Fibroblast of upper back skin (primary cell): ENCODE measurements at regions not wholly inside any gene's neighbourhood (a gene's known extent, or its start where the extent isn't known, plus 50 kb on each side); places are given as distances from the start of the nearest gene placed in this dataset.
A peak's percentile ranks its signal among the peaks of the same experiment; 100 is the strongest.

Source experiments
- DNase-seq: peaks from one replicate; pipeline ENCODE4 v3.0.0-alpha.2; 2013

DNA sequence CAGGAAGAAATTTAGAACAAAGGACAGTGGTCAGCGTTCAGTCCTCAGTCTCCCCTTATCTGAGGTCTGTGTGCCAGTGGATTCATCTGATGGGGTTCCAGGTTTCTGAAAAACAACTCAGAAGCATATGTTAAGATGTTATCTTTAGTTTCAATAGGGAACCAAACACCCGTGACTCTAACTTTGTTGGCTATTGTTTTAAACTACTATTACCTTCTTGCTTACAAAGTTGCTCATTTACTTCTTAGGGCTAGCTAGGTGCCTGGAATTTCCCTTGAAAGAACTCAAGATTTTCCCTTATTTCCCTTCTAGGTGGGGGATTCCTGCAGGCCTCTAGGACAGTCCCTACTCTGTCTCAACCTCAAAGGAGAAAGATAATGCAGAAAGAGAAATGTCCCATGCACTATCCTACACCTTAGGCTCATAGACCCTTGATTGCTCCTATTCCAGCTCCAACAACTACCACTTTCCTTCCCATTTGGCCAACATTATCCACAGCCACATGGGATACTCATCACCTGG lies 192.5 kb upstream of the LYZL1 start:
- no peak for DNase-seq

DNA sequence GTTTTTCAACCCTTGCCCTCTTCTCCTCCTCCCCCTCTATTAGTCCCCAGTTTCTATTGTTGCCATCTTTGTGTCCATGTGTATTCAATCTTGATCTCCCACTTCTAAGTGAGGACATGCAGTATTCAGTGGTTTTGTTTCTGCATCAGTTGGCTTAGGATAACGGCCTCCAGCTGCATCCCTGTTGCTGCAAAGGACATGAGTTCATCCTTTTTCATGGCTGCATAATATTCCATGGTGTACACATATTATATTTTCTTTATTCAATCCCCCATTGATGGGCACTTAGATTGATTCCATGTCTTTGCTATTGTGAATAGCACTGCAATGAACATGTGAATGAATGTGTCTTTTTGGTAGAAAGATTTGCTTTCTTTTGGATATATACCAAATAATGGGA lies 190.4 kb upstream of the LYZL1 start:
- DNase-seq, result no peak

DNA sequence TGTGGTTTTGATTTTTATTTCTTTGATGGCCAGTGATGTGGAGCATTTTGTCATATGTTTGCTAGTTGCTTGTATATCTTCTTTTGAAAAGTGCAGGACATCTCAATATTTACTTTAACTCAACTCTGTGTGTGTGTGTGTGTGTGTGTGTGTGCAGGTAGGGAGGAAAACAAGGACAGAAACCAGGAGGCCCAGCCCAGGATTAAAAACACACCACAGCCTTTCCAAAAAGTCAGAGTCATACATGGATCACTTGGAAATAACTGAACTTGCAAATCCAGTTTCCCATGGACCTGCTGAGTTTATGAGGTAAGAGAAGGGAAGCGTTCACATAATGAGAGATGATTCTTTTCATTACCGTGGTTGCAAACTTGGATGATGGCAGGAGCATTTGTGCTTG lies 189.9 kb upstream of the LYZL1 start:
- DNase-seq, result no peak

DNA sequence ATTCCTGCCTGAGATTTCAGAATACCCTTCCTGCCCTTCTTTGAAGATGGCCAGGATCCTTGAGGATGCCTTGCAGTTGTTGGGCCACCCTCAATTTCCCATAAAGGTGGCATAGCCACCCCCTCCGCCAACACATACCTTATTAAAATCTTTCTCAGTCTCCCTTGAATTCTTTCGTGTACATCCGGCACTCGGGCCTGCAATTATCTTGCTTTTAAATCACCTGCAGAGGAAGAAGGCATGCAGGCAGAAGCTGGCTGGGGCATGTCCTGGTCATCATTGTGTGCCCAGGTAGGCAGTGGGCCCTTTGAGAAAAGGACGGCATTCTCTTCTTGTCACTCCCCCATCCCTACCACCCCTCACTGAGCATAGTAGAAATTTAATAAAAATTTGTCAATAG lies 189.5 kb upstream of the LYZL1 start:
- DNase-seq, result no peak

DNA sequence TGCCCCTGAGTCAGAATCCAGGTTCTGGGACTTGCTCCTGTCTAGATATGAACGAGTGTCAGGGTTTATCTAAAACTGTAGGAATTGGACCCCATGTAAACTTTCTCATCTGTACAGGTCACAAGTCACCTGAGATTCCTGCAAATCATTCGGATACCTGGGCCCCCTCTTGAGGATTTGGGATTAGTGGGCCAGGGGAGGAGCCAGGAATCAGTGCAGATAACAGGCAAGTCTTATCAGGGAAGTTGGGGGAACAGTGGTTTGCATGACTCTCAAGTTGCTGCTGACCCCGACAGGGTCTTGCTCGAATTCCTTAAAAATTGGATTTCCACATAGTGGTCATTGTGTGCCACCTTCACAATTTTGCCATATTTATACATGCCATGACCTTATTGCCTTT lies 188.4 kb upstream of the LYZL1 start:
- no peak for DNase-seq

DNA sequence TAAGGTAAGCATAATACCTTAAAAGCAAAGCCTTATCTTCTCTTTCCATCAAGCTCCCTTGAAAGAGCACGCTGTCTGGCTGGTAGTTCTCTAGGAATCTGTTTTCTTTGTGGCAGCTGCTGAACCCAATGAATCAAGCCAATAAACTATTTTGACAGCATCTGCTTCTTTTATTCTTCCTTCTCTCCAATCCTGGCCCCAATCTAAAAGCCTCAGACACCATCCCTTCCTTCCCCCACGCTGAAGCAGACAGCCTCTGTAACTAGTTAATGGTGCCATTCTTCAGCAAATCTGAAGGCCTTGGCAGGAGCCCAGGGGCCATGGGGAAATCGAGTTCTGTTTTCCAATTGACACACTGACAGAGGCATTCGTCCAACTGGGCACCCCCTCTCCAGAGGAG lies 186.6 kb upstream of the LYZL1 start:
- peak; percentile 33 for DNase-seq

DNA sequence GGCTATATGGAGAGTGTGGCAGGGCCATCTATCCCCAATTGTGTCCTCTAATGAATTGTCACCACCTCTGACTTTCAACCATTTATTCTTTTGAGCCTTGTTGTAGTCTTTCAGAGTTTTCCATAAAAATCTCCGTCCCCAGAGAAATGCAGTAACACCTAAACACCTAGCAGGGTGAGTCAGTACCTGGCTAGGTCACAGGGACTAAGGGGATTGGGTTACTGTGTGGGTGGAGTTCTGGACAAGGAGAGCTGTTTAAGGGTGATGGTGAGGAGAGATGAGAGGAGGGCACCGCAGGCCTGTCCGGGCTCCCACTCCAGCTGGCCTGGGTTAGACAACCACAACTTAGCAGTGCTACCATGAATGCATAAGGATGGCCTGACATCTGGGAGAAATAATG lies 186.2 kb upstream of the LYZL1 start:
- DNase-seq, result no peak

DNA sequence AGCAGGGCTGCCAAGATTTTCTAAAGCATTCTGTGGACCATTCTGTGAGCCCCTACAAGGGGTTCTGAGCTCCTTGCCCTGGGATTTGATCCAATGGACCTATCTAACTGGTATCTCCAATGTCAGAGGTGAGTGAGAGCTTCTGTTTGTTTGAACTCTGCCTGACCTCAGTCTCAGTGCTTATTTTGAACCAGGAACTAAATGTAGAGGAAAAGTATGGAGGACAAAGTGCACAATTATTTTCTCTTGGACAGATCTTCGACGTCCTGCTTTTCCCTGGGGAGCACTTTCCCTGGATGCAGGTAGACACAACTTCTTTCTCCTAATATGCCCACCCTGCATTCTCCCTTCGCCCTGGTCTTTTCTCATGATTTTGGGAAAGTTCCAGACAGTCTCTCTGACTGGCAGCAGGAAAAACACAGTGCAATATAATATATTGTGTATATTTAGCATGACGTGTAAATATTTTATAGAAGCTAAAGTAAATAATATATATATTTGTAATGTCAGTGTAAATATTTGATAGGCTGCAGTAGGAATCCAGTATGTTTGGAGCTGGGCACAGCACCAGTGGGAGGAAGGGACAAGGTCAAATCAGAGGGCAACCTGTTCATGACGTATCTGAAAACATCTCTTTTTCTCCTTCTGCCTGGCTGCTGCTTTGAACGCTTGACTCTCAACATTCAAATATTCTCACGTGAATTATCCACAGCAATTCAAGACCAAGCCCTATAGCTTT lies 184.0 kb upstream of the LYZL1 start:
- DNase-seq, result no peak

DNA sequence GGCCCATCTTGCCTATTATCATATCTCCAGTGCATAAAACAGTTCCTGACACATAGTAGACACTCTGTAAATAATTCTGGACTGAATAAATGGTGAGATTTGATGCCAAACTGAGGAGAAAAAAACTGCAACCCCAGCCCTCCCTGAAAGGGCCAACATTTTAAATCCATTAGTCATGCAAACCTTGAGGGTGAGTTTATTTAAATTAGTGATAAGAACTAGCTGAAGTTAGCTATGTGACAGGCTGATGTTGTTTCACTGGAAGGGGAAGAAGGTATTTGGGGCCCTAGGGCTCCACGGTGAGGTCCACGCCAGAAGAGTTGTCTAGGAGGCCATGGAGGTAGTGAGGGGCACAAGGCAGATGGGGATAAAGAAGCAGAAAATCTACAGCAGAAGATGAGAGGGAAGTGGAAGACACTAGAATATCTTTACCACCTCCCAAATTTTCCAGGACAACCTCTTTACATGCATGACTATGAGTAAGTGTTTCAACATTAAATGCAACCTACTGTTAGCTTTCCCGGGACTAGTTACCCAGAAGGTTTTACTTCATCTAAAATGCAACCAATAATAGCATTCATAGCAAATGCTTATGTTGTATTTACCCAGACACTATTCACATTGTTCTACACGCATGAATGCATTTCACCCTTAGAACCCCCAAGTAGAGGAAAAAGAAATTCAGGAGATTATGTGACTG lies 183.2 kb upstream of the LYZL1 start:
- peak; percentile 68 for DNase-seq

DNA sequence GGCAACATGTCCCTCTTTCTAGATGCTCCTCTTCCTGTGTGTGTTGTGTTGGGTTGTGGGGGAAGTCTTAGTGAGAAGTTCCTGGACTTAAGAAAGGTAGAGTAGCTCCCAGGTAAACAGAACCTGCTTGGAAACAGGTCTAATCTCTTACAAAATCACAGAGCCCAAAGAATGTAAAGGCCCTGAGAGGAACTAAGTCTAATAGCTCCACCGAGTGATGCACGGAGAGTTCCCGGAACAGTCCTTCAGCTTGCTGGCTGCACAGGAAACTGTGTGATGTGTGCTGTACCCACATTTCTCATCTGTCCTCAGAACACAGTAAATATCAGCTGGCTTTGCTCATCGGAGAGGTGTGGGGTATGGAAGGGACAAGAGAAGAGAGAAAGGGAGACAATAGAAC lies 182.6 kb upstream of the LYZL1 start:
- DNase-seq, result no peak

DNA sequence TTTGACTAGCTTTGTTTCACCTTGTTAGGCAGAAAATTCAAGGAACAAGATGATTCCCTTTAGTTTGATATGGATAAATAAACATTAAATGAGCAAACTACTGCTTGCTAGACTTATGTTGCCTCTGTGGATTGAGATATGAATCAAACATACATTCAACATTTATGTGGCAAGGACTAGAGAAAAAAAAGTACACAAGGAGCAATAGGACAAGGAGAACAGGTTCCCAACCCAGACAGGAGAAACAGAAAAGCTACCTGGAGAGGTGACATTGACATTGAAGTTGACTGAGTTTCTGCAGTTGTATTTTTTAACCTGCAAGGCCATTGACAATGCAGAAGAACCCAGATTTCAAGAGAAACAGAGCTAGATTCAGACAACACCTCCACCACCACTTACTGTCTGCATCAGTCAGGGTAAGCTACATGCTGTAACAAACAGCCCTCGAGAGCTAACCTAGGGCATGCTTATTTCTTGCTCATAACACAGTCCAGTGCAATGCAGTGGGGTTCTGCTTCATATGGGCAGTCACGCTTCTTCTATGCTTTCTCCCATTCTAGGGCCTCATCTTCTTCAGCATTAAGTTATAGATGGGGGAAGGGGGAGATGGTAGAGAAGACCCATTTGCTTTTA lies 180.9 kb upstream of the LYZL1 start:
- no peak for DNase-seq

DNA sequence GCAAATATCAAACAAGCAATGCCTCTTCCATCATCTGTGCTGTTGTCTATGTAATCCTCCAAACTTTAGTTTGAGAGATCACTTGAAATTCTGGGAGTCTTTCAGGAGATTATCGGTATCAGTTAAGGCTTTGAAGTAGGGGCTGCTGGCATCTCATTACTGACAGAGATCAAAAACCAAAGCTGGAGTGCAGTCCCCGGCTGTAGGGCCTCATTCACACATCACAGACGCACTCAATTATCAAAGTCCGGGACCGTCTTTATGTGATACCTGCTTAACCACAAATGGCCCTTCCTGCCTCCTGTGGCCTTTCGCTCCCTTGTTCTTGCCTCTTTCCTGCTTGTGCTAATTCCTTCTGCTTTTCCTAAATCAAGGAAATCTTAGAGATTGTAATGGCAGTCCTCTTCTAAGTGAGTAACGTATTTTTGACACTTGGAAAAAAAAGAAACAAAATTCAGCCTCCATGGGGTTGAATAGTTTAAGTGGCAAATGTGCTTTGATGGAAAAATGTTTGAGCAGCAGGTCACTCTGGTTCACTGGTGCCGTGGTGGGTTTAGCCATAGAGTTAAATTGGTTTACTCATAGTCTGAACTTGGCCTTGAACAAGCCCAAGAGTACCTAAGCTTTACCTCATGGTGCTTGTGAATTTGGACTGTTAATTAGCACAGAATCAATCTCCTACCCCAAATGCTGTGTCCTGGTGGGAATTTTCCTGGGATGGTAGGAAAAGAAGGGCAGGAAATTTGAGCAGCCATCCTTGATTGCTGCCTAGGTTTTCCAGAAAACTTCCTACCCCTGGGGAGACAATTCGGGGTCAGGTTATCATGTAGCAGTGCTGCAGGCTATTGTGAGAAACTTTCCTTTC lies 178.9 kb upstream of the LYZL1 start:
- DNase-seq, result no peak

DNA sequence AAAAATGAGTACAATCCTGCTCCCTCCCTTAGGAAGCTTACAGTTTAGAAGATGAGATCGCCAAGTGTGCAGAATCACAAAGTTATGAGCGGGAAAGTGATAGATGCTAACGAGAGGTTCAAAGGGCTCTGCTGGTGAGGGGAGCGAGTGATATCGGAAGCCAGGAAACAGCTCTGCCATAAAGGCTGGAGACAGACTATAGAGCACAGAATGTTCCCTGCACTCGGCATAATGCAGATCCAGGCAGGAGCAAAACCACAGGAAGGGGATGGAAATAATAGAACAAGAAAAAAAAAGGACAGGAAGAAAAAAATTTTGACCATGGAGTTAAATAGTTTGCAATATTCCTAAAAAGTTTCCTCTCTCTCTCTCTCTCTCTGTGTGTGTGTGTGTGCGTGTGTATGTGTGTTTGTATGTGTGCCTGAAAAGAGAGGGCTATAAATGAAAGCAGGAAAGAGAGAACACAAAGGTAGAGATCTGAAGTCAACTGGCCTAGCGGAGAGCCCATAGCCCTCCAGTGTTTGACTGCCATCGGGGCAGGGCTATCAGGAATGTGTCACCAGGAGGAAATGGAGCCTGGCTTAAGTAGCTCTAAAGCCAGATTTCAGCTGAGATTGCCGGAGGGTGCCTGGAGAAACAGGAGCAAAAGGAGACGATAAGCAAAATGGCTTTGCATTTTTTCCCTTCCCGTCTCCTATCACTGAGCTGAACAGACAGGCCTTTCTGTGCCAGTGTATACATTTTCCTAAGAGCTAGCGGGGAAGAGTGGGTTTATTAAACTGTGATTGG lies 175.8 kb upstream of the LYZL1 start:
- DNase-seq, result no peak

DNA sequence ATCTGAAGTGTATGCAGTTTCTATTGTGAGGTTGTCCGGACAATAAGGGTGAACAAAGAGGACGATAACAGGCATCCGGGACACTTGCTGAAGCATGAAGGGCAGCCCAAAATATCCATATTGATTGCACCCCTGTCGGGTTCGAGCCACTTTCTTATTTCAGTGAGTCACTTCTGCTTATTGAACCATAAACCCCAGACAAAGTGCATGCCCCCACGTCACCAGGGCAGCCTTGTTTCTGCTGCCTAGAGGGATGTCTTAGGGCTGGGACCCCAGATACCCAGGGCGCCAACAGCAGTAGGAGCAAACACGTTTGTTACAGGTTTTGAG lies 175.3 kb upstream of the LYZL1 start:
- no peak for DNase-seq

DNA sequence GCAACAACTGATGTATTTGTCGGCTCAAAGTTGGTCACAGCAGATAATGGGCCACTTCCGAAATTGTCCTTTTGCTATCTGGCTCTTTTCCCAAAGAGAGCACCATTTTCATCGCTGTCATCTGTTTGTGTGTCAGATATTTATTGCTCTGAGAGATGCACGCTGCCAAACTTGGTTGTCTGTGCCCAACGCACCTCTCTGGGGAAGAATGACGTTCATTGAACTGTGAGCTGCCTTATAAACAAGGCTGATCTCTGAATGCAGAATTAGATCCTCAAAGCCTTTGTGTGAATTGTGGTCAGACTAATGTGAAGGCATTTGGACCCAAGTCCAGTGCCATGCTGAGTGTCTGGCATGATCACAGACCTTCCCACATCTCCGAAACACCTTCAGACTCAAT lies 174.7 kb upstream of the LYZL1 start:
- no peak for DNase-seq

DNA sequence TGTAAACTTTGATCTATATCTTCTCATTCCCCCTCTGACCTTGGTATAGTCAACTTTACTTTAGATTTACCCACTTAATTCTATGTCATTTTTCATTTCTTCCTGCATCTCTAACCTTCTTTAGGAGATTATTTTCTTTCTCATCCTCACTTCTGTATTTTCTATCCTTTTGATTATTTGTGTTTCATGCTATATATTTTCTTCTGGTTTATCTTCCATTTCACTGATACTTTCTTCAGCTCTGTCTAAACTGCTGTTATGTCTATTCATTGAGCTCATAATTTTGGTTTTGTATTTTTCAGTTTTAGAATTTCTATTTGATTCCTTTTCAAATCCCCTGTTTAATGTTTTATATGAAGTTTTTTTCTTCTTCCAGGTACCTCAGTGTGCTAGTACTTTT lies 171.1 kb upstream of the LYZL1 start:
- DNase-seq, result no peak

DNA sequence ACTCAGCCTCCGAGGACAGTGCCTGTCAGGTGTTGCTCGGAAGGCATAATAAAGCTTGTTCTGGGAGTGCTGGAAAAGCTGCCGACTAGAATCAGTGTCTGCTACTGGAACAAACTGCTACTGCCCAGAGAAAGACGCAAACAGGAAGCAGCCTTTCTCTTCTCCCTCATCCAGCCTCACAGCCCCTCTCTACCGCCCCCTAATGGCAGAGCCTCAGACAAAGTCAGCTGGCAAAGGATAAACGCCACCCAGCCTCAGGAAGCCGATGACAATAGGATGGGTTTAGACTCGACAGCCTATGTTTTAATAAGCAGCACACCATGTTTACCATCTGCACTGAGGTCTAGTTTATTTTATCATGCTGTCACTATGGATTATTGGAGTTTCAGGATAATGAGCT lies 169.5 kb upstream of the LYZL1 start:
- no peak for DNase-seq

DNA sequence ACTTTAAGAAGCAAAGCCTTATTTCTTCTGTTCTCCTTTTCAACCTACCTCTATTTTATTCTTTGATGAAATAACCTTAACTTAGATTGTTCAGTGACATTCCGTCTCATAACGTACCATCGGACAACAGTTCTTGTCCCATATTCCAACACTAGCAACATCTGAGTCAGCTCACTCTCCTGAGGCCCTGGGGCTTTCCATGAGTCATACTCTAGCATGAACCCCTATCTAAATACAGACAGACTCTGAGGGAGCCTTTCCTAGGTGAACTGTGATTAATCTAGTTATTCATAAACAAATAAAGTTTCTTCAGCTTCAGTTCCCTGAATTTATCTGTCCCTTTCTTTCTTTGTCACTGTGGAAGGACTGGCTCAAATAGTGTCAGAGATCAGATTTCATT lies 168.7 kb upstream of the LYZL1 start:
- DNase-seq, result peak; percentile 51

DNA sequence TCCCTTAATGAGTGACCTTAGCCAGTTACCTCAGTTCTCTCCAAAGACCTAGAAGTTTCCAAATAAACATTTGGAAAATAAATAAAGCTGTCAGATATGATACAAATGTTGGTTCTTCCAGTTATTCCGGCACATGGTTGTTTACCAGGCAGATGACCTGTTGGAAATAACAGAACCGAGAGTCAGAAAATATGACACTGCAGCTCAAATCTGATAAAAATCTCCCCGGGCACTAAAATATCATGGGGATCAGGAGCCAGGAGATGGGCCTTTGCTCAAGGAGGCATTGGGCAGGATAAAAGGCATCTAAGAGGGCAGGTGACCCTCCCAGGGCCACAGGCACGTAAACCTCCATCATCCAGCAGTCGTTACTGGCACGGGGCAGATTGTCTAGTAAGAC lies 164.0 kb upstream of the LYZL1 start:
- no peak for DNase-seq

DNA sequence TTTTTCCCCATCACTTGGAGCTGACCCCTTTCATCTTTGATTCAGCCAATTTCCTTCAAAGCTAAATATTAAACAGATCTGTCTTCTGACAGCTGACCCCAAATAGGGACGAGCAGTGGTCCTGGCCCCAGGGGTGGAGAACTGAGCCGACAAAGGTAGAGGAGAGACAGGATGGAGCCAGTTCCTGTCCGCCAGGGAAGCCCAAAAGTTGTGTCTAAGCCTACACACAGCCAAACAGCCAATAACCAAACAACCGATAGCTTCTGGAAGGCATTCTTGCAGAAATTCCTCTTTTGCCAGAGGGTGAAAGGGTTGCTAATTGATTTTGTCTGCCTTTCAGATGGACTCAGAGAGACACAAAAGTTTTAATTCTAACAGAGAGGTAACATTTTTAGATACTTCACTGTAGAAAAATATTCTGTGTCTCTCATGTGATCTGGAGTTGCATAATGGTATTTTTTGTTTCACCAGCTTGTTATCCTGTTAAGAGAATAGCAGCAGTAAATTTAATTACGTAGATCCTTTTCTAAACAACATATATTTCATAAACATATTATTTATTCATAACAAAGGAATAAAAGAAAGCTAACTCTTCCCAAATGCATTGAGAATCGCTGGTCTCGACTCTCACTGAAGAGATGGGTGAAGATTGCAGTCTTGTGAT lies 161.7 kb upstream of the LYZL1 start:
- DNase-seq, result no peak

DNA sequence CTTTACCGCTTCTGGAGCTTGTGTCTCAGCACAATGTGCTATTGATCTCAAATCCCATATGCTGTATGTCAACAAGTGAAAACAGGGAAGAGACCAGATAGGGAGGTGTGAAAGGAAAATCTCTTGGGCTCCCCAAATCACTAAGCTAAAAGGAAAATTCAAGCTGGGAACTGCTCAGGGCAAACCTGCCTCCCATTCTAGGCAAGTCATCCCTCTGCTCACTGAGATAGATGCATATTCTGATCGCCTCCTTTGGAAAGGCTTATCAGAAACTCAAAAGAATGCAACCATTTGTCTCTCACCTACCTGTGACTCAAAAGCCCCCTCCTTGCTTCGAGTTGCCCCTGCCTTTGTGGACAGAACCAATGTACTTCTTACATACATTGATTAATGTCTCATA lies 161.1 kb upstream of the LYZL1 start:
- no peak for DNase-seq

DNA sequence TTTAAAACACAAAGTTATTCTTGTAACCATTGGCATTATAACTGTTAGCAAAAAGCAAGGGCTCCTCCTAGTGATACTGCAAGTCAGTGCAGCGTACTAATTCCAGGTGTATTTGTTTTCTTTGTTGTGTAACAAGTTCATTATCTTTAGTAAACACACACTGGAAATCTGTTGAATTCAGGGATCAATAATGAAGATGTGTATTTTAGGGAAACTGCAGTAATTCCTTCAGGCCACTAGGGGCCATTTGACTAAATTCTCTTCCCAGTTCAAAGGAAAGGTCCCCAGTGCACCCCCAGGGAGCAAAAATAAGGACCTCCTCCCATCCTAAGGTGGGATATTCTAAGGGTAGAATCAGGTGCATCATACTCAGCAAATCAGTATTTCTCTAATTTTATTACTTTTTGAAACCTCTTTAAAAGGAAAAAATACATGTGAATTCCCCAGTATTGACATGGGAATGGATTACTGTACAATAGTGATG lies 158.6 kb upstream of the LYZL1 start:
- no peak for DNase-seq
